AG09309 (cell line): ENCODE measurements at regions not wholly inside any gene's neighbourhood (a gene's known extent, or its start where the extent isn't known, plus 50 kb on each side); places are given as distances from the start of the nearest gene placed in this dataset.

Experiments used
- DNase-seq: peaks from one replicate; pipeline ENCODE4 v3.0.0-alpha.2; 2010; ENCODE audit warnings: low read depth
- H3K4me3 ChIP-seq: 2 replicates; pipeline ENCODE4 v1.5.1; 2011; ENCODE audit warnings: mild to moderate bottlenecking, low read depth, low read length, moderate library complexity; ENCODE audit not compliant: control insufficient read depth
- CTCF ChIP-seq: IDR thresholded peaks from 2 replicates; pipeline ENCODE4 v1.5.1; 2011; ENCODE audit warnings: mild to moderate bottlenecking, low read depth, low read length, inconsistent platforms; ENCODE audit not compliant: insufficient read depth, control insufficient read depth; ENCODE audit errors: missing control alignments

GRCh38 chr2:226187156-226187555 lies 612.5 kb downstream of the IRS1 start:
- no peak for TF ChIP-seq CTCF
- no peak for DNase-seq
- H3K4me3 ChIP-seq: no peak overlapping the region

GRCh38 chr2:226185616-226186211 lies 613.9 kb downstream of the IRS1 start:
- H3K4me3 ChIP-seq: no peak overlapping the region
- peak; percentile 97 for DNase-seq
- TF ChIP-seq CTCF: no peak

DNA sequence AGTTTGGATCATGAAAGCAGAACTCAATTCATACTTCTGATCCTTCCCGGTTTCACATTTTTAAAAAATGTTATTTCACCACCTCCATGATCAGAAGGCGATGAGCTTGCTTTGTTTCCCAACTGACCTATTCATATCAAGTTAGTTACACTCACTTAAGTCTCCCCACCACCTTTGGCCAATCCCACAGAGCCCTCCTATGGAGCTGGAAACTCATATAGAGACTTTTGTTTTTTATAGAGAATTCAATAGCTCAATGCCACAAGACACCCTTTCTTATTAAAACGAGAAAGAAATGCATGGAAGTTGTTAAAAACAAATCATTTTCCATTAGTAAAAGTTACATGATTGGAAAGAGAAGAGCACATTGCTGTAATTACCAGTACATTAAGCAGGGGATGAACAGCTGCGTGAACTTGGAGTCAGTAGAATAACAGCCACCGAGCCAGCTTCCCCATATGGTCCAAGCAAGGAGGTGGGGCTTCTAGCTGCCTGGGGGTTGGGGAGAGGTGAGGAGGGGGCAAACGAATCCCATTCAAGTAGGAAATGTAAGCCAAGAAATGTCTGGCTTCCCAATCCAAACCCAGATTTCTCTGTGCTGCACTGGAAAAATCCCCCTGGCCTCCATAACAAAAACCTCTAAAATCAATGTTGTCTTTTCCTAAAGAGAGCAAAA lies 614.5 kb downstream of the IRS1 start:
- H3K4me3 ChIP-seq: peak overlapping the region; percentile 13; the same call in 1 of the 2 replicates
- no peak for DNase-seq
- no peak for TF ChIP-seq CTCF

DNA sequence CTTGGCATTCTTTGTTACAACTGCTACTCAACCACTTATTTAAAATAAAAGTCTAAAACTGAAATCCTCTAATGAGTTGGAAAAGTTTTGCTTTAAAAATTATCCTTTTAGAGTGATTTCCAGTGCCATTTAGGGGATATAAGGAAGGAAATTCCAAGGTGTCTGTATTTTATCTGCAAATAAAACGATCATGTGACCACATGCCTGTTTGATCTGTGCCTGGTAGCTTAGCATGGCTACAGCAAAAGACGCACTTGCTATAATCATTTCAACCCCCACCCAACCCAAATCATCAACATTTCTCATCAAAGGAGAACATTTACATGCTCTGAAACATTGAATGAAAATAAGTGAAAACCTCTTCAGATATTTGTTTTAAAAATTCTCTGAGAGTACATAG lies 615.1 kb downstream of the IRS1 start:
- no peak for DNase-seq

DNA sequence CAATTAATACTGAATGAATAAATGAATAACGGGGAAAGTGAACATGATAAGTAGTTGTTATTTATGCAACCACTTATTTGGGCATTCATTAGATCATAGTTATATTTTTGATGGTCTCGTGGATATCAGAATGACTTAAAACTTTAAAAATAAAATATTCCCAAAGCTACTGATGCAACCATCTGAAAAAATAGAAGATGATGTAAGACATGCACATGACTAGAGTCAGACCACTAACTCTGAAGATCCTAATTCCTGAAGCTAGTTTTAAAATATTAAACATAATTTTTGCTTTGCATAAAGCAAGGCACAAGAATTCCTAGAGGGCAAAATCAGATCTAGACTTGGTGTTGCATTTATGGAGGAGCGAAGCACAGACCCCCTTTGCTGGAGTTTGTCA lies 616.1 kb downstream of the IRS1 start:
- no peak overlapping the region for H3K4me3 ChIP-seq
- DNase-seq: no peak
- TF ChIP-seq CTCF: no peak

More for the DNA sequence above, 615.1 kb downstream of the IRS1 start:
- no peak overlapping the region for H3K4me3 ChIP-seq
- TF ChIP-seq CTCF: no peak

DNA sequence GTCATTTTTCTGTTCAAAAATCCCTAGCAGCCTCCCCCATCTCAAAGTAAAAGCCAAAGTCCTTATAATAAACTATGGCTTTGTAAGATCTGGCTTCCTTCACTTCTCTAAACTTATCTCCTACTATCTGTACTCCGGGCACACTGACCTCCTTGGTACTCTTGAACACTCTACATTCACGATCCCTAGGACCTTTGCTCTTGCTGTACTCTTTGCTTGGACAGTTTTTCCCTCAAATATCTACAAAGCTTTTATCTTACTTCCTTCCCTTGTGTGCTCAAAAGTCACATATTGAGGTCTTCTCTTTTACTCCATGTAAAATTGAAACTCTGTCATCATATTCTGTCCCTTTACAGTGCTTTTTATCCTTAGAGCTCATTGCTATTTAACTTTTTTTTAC lies 616.6 kb downstream of the IRS1 start:
- H3K4me3 ChIP-seq: no peak overlapping the region
- no peak for TF ChIP-seq CTCF
- DNase-seq: no peak
